ENCODE measurements at regions not wholly inside any gene's neighbourhood (a gene's known extent, or its start where the extent isn't known, plus 50 kb on each side); places are given as distances from the start of the nearest gene placed in this dataset.

- 81 to 90% methylated on average over 13 to 14 of the region's 14 CpGs for WGBS, 2 donors
- TF ChIP-seq, protein P1, sequence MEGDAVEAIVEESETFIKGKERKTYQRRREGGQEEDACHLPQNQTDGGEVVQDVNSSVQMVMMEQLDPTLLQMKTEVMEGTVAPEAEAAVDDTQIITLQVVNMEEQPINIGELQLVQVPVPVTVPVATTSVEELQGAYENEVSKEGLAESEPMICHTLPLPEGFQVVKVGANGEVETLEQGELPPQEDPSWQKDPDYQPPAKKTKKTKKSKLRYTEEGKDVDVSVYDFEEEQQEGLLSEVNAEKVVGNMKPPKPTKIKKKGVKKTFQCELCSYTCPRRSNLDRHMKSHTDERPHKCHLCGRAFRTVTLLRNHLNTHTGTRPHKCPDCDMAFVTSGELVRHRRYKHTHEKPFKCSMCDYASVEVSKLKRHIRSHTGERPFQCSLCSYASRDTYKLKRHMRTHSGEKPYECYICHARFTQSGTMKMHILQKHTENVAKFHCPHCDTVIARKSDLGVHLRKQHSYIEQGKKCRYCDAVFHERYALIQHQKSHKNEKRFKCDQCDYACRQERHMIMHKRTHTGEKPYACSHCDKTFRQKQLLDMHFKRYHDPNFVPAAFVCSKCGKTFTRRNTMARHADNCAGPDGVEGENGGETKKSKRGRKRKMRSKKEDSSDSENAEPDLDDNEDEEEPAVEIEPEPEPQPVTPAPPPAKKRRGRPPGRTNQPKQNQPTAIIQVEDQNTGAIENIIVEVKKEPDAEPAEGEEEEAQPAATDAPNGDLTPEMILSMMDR (IDR thresholded peaks at IDR 0.05), result no peak
- peaks cover 11 to 60% (median 12%) of the 10 kb centered on the region in 3 donors for H3K4me1 ChIP-seq
- no peaks in the 10 kb centered on the region for H3K9me3 ChIP-seq
- H3K4me3 ChIP-seq, result no peak overlapping the region
- no peak for DNase-seq
- H3K27ac ChIP-seq, result no peak overlapping the region
- peaks cover 0 to 39% (median 0%) of the 10 kb centered on the region in 4 donors for H3K27me3 ChIP-seq
- no peaks in the 10 kb centered on the region for H3K36me3 ChIP-seq
- intact Hi-C loops (cut with DNase I), result loop anchor here (5.0 kb wide), 1 partner anchor 79 kb away; a partner anchor contains a TSS
Observed at GRCh38 chr6:27812805-27813492, 99.2 kb downstream of the OR2B2 start.

- TF ChIP-seq POLR2A (IDR thresholded peaks at IDR 0.05), result no peak
- TF ChIP-seq, protein P1 (IDR thresholded peaks at IDR 0.05), result no peak
- H3K4me3 ChIP-seq, result no peak overlapping the region
- peaks cover 11 to 65% (median 12%) of the 10 kb centered on the region in 3 donors for H3K4me1 ChIP-seq
- H3K9me3 ChIP-seq, result no peaks in the 10 kb centered on the region
- peaks cover 0 to 32% (median 0%) of the 10 kb centered on the region in 4 donors for H3K27me3 ChIP-seq
- no peak overlapping the region for H3K27ac ChIP-seq
- intact Hi-C loops (cut with DNase I), result loop anchor here (5.0 kb wide), 1 partner anchor 80 kb away; a partner anchor contains a TSS
- 77 to 82% methylated on average over 6 of the region's 6 CpGs for WGBS, 2 donors
- H3K36me3 ChIP-seq, result no peaks in the 10 kb centered on the region
- DNase-seq, result no peak
Observed at GRCh38 chr6:27812078-27812804, 100.0 kb downstream of the OR2B2 start.

DNA sequence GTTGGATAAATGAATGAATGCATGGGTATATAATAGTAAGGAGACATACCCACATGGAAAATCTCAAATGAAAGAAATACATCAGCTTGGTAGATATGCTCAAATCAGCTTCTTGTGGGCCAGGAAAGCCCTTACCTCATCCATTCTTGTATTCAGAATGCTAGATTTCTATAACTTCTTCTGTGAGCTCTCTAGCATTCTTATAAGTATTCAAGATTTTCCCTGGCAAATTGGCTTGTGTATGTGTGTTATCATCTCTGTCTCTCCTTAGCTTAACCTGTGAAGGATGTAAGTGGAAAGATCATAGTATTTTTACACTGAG is 100.8 kb downstream of the OR2B2 start:
- peak overlapping the region in 1 of 4 donors; percentile 80 for H3K4me3 ChIP-seq

GRCh38 chr6:27810768-27811450 is 101.3 kb downstream of the OR2B2 start:
- Histone ChIP-seq H3K4me1 (peaks cover 11 to 74% (median 12%) of the 10 kb centered on the region in 3 donors), H3K36me3 (no peaks in the 10 kb centered on the region), H3K27ac (peak overlapping the region; percentile 93 to 97 (median 96)), H3K4me3 (peak overlapping the region; percentile 63 to 80 (median 68)), H3K27me3 (peaks cover 0 to 19% (median 0%) of the 10 kb centered on the region in 4 donors), H3K9me3 (no peaks in the 10 kb centered on the region)
- no peak for DNase-seq
- TF ChIP-seq POLR2A (IDR thresholded peaks at IDR 0.05), result no peak
- TF ChIP-seq, protein P1 (IDR thresholded peaks at IDR 0.05), result no peak
- intact Hi-C loops (cut with DNase I), result loop anchor here (5.0 kb wide), 1 partner anchor 81 kb away; a partner anchor contains a TSS
- WGBS, 2 donors, result 10 to 11% methylated on average over 11 of the region's 11 CpGs

More for the DNA sequence above, 100.8 kb downstream of the OR2B2 start:
- Histone ChIP-seq H3K4me1 (peaks cover 11 to 73% (median 12%) of the 10 kb centered on the region in 3 donors), H3K27me3 (peaks cover 0 to 24% (median 0%) of the 10 kb centered on the region in 4 donors), H3K36me3 (no peaks in the 10 kb centered on the region), H3K27ac (peak overlapping the region; percentile 93 to 97 (median 96)), H3K9me3 (no peaks in the 10 kb centered on the region)
- intact Hi-C loops (cut with DNase I), result loop anchor here (5.0 kb wide), 1 partner anchor 81 kb away; a partner anchor contains a TSS
- no peak for TF ChIP-seq POLR2A (IDR thresholded peaks at IDR 0.05)
- TF ChIP-seq, protein P1 (IDR thresholded peaks at IDR 0.05), result no peak
- no peak for DNase-seq

All from esophagus squamous epithelium (tissue), 5 donors.